CD4-positive, alpha-beta T cell (primary cell): ENCODE measurements at regions not wholly inside any gene's neighbourhood (a gene's known extent, or its start where the extent isn't known, plus 50 kb on each side); places are given as distances from the start of the nearest gene placed in this dataset.
"Not testable (repeated sequence)": the region's sequence is repeated elsewhere in the genome, so short reads cannot be mapped to it uniquely, and the experiment has no call there.

ENCODE experiments used
- ATAC-seq: fragments of 200-7000 bp; cut with Tn5 transposase; one replicate; pipeline ENCODE4 v1.10.0; 2022; ENCODE audit warnings: mild to moderate bottlenecking; ENCODE audit not compliant: poor library complexity
- CTCF ChIA-PET: fragments of 350-600 bp; sonication (Branson Sonifier 250); formaldehyde crosslinking; loops from one replicate; lab custom pipeline; 2021; ENCODE audit warnings: antibody characterized with exemption, inconsistent platforms; lab: Charles Lee
- POLR2A ChIA-PET: fragments of 350-600 bp; sonication (Branson Sonifier 250); formaldehyde crosslinking; loops from one replicate; lab custom pipeline; 2021; ENCODE audit warnings: antibody characterized with exemption, inconsistent platforms; lab: Charles Lee
- DNase-seq, 14 experiments: peaks; one replicate each; pipeline ENCODE4 v3.0.0-alpha.2; 2013 to 2020; ENCODE audit warnings: mixed read lengths in 2 of 14
- H3K27ac ChIP-seq, 2 donors: one replicate each; pipeline versions ENCODE4 v1.5.1 to v1.7.0; 2013; ENCODE audit warnings: low read length in 2 of 2, low read depth in 1 of 2, mild to moderate bottlenecking in 1 of 2
- H3K27me3 ChIP-seq, 2 experiments: 1 replicate in 1 of 2; 2 replicates in 1 of 2; pipeline versions ENCODE4 v1.6.1 to v1.7.0; 2013; ENCODE audit warnings: low read length in 2 of 2, control low read depth in 1 of 2, mild to moderate bottlenecking in 1 of 2, moderate library complexity in 1 of 2; ENCODE audit not compliant: insufficient read depth in 2 of 2, control insufficient read depth in 1 of 2
- H3K36me3 ChIP-seq: one replicate; pipeline ENCODE4 v1.6.1; 2013; ENCODE audit warnings: low read length, control low read depth; ENCODE audit not compliant: insufficient read depth
- H3K4me1 ChIP-seq: one replicate; pipeline ENCODE4 v1.6.1; 2013; ENCODE audit warnings: low read length, control low read depth; ENCODE audit not compliant: insufficient read depth
- H3K4me3 ChIP-seq: one replicate; pipeline ENCODE4 v1.5.1; 2013; ENCODE audit warnings: mild to moderate bottlenecking, low read length, moderate library complexity
- H3K9me3 ChIP-seq, 2 experiments: 1 replicate in 1 of 2; 2 replicates in 1 of 2; pipeline versions ENCODE4 v1.6.1 to v1.7.0; 2013; ENCODE audit warnings: low read length in 2 of 2, mild to moderate bottlenecking in 2 of 2, control low read depth in 1 of 2, moderate library complexity in 1 of 2; ENCODE audit not compliant: control insufficient read depth in 1 of 2, insufficient read depth in 1 of 2
- H3K27ac Mint-ChIP-seq: one replicate; pipeline ENCODE4 v1.8.0; 2020; ENCODE audit warnings: mixed read lengths
- H3K27me3 Mint-ChIP-seq: one replicate; pipeline ENCODE4 v1.8.0; 2021; ENCODE audit warnings: mixed read lengths
- H3K36me3 Mint-ChIP-seq: one replicate; pipeline ENCODE4 v1.8.0; 2021; ENCODE audit warnings: low read depth, mixed read lengths
- H3K4me1 Mint-ChIP-seq: one replicate; pipeline ENCODE4 v1.8.0; 2021; ENCODE audit warnings: low read depth, mixed read lengths
- H3K4me3 Mint-ChIP-seq: one replicate; pipeline ENCODE4 v1.8.0; 2020; ENCODE audit warnings: mild to moderate bottlenecking, mixed read lengths
- H3K9me3 Mint-ChIP-seq: one replicate; pipeline ENCODE4 v1.8.0; 2020; ENCODE audit warnings: mixed read lengths
- intact Hi-C, 2 experiments: fragments of 100-400 bp; cut with DNase I in 1 of 2; cut with micrococcal nuclease in 1 of 2; formaldehyde crosslinking; loops; one replicate each; pipeline versions ENCODE4 v1.15.1 to v1.9.0; 2023 to 2025; cut with DNase I, micrococcal nuclease
- TF ChIP-seq, protein P1 (sequence below): fragments of 200-600 bp; IDR thresholded peaks from one replicate; pipeline ENCODE4 v1.8.0; 2022; ENCODE audit warnings: antibody characterized with exemption, mild to moderate bottlenecking

DNA sequence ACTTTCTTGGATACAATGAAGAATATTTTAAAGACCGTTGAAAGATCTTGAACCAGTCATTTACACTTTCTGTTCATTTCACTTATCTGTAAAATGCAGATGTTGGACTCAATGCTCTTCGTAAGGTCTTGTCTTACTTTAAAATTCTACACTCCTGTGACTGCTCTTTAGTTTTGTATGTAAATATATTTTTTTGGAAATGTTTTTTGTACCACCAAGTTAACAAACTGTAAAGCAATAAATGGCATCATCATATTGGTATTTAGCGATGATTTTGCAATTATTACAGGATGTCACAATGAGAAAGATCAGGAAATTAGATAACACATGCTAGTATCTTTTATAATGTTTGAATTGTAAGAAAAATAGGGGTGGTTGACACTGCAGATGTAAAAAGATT lies 80.8 kb upstream of the GNAQ start:
- H3K36me3 ChIP-seq = no peaks in the 10 kb centered on the region
- ChIA-PET POLR2A (no interaction called here), CTCF (no interaction called here)
- intact Hi-C loops = loop anchor here in 1 of 2 experiments (5.0 kb wide), 1 partner anchor 1600 kb away; no protein-coding TSS in a partner anchor
- peaks cover 5% of the 10 kb centered on the region for H3K4me1 ChIP-seq
- no peaks in the 10 kb centered on the region for H3K27me3 ChIP-seq
- H3K4me3 ChIP-seq = no peak overlapping the region
- no peaks in the 10 kb centered on the region for H3K36me3 Mint-ChIP-seq
- ATAC-seq (no peak), DNase-seq (no peak)
- no peaks in the 10 kb centered on the region for H3K9me3 ChIP-seq
- peaks cover 46% of the 10 kb centered on the region for H3K4me1 Mint-ChIP-seq
- no peaks in the 10 kb centered on the region for H3K27me3 Mint-ChIP-seq
- TF ChIP-seq, protein P1, sequence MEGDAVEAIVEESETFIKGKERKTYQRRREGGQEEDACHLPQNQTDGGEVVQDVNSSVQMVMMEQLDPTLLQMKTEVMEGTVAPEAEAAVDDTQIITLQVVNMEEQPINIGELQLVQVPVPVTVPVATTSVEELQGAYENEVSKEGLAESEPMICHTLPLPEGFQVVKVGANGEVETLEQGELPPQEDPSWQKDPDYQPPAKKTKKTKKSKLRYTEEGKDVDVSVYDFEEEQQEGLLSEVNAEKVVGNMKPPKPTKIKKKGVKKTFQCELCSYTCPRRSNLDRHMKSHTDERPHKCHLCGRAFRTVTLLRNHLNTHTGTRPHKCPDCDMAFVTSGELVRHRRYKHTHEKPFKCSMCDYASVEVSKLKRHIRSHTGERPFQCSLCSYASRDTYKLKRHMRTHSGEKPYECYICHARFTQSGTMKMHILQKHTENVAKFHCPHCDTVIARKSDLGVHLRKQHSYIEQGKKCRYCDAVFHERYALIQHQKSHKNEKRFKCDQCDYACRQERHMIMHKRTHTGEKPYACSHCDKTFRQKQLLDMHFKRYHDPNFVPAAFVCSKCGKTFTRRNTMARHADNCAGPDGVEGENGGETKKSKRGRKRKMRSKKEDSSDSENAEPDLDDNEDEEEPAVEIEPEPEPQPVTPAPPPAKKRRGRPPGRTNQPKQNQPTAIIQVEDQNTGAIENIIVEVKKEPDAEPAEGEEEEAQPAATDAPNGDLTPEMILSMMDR = no peak
- no peak overlapping the region for H3K27ac ChIP-seq
- H3K27ac Mint-ChIP-seq = no peak overlapping the region
- H3K4me3 Mint-ChIP-seq = no peak overlapping the region
- H3K9me3 Mint-ChIP-seq = peaks cover 3% of the 10 kb centered on the region

DNA sequence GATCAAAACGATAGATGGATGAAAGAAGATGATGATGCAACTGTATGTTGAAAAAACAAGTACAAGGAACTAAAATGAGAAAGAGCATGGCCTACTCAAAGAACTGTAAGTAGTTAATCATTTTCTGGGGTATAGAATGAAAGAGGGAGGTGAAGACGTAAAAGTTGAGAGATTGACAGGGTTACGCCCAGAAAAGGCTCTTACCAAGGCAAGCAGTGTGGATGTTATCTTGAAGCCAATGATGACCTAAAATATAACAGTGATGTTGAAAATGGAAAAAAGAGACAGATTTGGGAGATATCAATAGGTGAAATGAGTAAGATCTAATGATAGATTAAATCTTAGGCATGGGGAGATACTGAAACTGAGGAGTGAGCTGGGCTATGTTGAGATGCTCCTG lies 80.4 kb upstream of the GNAQ start:
- H3K9me3 Mint-ChIP-seq = peaks cover 5% of the 10 kb centered on the region
- ChIA-PET CTCF (no interaction called here), POLR2A (no interaction called here)
- Histone ChIP-seq H3K27ac (no peak overlapping the region), H3K27me3 (no peaks in the 10 kb centered on the region), H3K9me3 (no peaks in the 10 kb centered on the region), H3K4me3 (no peak overlapping the region), H3K4me1 (peaks cover 5% of the 10 kb centered on the region), H3K36me3 (no peaks in the 10 kb centered on the region)
- ATAC-seq = no peak
- DNase-seq = no peak
- intact Hi-C loops = loop anchor here in 1 of 2 experiments (5.0 kb wide), 1 partner anchor 1600 kb away; no protein-coding TSS in a partner anchor
- peaks cover 47% of the 10 kb centered on the region for H3K4me1 Mint-ChIP-seq
- peaks cover 2% of the 10 kb centered on the region for H3K36me3 Mint-ChIP-seq
- TF ChIP-seq, protein P1 = no peak
- no peak overlapping the region for H3K27ac Mint-ChIP-seq
- H3K4me3 Mint-ChIP-seq = no peak overlapping the region
- no peaks in the 10 kb centered on the region for H3K27me3 Mint-ChIP-seq

DNA sequence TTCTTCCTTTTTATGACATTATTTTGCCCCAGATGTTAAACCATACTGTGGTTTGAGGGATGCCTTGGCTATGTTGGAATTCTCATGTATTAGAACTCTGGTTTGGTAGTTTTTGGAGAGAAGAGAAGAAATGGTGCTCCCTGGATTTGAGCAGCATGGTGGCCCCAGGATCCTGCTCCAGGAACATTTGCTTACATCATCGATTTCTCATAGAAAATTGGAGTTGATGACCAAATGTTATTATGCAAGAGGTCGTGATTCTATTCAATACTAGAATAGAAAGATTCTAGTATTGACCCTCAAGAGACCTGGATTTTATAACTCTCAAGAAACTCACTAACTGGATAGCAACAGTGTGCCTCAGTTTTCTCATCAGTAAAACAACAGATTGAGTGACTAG lies 77.5 kb upstream of the GNAQ start:
- ChIA-PET POLR2A (no interaction called here), CTCF (no interaction called here)
- Mint-ChIP-seq H3K27ac (no peak overlapping the region), H3K27me3 (no peaks in the 10 kb centered on the region), H3K36me3 (peaks cover 4% of the 10 kb centered on the region), H3K4me3 (no peak overlapping the region), H3K9me3 (peaks cover 11% of the 10 kb centered on the region), H3K4me1 (peaks cover 48% of the 10 kb centered on the region)
- Histone ChIP-seq H3K27me3 (no peaks in the 10 kb centered on the region), H3K9me3 (peaks cover 0 to 4% of the 10 kb centered on the region in 2 experiments), H3K4me1 (peaks cover 13% of the 10 kb centered on the region), H3K4me3 (no peak overlapping the region), H3K36me3 (no peaks in the 10 kb centered on the region), H3K27ac (no peak overlapping the region)
- no peak for ATAC-seq
- DNase-seq = no peak
- intact Hi-C loops = no loop called here
- TF ChIP-seq, protein P1 = no peak

DNA sequence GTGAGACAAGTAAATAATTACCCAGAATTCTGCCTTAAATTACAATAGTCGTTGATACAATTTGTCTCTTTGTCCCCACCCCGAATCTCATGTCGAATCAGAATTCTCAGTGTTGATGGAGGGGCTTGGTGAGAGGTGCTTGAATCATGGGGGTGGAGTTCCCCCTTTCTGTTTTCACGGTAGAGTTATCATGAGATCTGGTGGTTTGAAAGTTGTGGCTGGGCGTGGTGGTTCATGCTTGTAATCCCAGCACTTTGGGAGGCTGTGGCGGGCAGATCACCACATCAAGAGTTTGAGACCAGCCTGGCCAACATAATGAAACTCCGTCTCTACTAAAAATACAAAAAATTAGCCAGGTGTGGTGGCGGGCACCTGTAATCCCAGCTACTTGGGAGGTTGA lies 75.0 kb upstream of the GNAQ start:
- CTCF ChIA-PET, H3K27ac ChIP-seq: not testable (repeated sequence)

More for the DNA sequence above, 75.0 kb upstream of the GNAQ start:
- H3K9me3 ChIP-seq, H3K4me3 ChIP-seq, ATAC-seq, H3K36me3 Mint-ChIP-seq, H3K27me3 Mint-ChIP-seq, H3K27me3 ChIP-seq, H3K4me3 Mint-ChIP-seq, H3K27ac Mint-ChIP-seq, POLR2A ChIA-PET, intact Hi-C loops, H3K4me1 ChIP-seq, H3K36me3 ChIP-seq: not testable (repeated sequence)
- Mint-ChIP-seq H3K4me1 (peaks cover 32% of the 10 kb centered on the region), H3K9me3 (peaks cover 11% of the 10 kb centered on the region)
- DNase-seq = peak in 2 of 14 experiments; percentile 28 to 55
